GM21367 (cell line): ENCODE measurements at regions not wholly inside any gene's neighbourhood (a gene's known extent, or its start where the extent isn't known, plus 50 kb on each side); places are given as distances from the start of the nearest gene placed in this dataset.

ENCODE experiments used
- ATAC-seq: cut with Tn5 transposase; IDR thresholded peaks from one replicate; pipeline ENCODE4 v1.9.1; 2021; ENCODE audit not compliant: unreplicated experiment

DNA sequence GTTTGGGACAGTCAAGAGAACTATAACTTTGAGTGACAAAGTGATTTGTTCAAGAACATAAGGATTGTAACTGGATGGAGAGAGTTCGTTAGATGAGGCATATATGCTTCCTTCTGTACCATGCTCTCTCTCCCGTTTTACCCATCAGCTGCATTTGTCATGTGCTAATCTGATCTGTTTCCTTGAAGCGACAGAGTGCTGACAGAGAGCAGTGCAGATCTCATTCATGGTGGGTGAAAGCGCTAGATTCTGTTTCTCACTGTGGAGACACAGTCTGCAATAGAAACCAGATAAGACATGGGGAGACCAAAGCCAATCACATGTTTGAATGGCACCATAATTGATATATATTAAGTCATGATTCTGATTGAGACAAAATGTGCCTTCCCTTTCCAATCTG lies 456.6 kb upstream of the CELF4 start:
- ATAC-seq, result no peak

GRCh38 chr18:38019292-38019691 lies 453.7 kb upstream of the CELF4 start:
- no peak for ATAC-seq

DNA sequence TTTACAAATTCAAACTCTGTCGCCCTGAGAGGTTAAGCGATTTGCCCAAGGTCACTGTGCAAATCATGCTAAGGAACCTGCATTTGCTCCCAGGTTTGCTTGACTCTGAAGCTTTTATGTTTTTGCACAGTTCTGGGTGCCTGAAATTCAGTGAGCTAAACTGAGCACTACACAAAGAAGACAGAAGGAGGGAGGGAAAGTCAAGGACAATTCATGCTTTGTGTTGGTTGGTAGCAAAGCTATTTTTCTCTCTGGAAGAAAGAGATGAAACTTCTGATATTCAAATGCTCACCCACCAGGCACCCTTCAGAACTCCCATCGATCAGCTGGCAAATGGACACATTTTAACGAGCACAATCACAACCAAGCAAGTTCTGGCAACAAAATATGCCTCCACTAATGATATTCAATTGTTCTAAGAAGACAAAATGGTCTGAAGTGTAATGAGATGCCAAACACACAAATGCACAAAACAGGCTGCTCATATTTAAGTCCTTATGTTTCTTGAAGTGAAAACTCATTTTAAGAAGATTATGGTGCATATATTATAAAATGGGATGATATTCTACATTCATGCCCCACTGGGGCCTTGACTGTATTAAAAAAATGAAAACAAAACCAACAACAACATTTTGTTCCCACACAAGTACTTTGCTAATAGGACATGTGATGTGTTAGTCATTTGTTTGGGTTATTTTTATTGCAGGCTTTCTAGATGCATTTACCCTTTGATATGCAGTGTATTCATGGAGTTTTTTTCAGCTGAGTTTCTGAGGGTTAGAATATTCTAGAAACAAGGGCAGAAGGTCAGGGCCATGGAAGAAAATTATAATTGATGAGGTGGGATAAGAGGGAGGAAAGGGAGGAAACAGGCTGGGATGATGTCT lies 445.6 kb upstream of the CELF4 start:
- no peak for ATAC-seq

- no peak for ATAC-seq
Measured at GRCh38 chr18:38010037-38010436, 444.4 kb upstream of the CELF4 start.

- ATAC-seq, result no peak
Measured at GRCh38 chr18:38009320-38009719, 443.7 kb upstream of the CELF4 start.

GRCh38 chr18:38007676-38008330 lies 442.2 kb upstream of the CELF4 start:
- no peak for ATAC-seq

- ATAC-seq, result no peak
Measured at GRCh38 chr18:38007026-38007425, 441.4 kb upstream of the CELF4 start.

DNA sequence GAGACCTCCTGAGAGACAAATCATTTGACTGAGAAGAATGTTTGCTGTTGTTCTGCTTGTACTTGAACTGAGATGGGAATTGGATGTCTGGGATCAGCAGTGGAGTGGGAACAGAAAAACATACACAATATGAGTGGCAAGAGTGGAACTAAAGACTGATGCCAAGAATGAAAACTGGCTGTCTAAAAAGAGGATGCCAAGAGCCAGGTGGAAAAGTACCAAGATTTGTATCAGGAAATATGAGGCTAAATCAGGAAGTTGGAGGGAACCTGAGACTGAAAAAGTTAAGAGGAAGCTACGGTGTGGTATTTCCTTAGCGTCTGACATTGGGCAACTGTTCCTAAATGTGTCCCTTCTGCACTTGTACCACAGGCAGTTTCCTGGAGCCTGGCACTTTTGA lies 440.9 kb upstream of the CELF4 start:
- ATAC-seq, result no peak

DNA sequence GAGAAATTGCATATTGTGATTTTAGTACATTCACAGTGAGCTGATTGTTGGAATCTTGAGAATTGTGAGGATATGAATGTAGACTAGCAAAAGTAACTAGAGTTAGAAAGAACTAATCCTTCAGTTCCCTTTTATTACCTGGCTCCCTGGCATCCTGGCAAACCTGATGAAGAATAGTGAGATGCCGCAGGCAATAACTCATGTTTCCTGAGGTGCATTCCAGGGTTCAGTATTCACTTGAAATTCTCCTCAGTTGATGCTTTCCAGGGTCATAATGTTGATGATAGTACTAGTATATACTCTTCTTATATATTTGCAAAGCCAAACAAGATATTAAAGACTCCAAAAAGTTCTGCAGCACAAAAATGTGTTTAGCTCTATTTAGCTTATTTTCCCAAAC lies 432.1 kb upstream of the CELF4 start:
- no peak for ATAC-seq

DNA sequence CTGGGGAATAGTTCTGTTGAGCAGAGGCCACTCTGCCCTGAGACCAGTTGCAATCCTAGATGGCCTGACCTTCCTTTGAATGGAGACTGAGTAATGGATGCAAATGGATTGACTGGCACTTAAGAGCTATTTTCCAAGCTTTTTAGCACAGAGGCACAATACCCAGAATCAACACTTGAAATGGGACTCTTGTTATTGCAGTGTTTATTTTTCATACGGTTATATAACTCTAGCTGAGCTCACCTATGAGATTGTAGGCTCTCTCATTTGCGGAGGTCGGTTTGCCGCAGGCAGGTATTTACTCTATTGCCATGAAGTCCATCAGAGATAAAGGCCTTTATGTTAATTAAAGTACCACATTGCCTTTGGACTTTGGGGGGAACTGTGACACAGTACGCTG lies 422.3 kb upstream of the CELF4 start:
- no peak for ATAC-seq

GRCh38 chr18:37986665-37987064 lies 421.1 kb upstream of the CELF4 start:
- no peak for ATAC-seq

DNA sequence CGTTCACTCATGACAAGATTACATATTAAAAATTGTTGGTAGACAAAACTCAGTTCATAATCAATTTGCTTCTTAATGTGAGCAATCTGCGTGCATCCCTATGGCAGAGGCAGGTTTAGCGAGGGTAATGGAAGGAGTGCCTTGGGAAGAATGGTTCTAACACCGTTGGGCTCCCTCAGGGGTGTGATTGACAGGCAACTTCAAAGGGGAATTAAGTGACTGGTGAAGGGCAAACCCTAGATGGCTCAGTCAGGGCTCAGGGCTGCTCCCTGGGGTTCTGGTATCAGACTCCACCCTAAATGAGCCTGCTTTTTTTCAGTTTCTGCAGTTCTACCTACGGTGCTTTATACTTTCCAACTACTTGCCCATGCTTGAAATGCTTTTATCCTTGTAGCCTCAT lies 419.5 kb upstream of the CELF4 start:
- ATAC-seq, result no peak

DNA sequence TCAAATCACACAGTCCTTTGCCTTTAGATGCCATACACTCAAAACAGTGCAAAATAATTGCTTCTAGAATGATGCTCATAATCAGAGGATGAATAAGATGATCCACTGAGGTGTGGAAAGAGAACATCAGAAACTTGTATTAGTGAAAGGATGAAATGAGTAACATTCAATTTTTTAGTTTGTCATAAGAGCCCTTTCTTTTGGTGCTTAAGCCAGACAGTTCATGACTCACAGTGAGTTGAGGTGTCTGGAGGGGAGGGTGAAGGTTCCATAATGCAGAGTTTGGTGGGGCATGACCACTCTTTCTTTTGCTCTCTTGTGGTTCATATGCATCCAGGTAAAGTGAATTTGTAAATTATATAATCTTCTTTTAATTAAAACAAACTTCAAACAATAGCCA lies 415.0 kb upstream of the CELF4 start:
- ATAC-seq, result no peak

DNA sequence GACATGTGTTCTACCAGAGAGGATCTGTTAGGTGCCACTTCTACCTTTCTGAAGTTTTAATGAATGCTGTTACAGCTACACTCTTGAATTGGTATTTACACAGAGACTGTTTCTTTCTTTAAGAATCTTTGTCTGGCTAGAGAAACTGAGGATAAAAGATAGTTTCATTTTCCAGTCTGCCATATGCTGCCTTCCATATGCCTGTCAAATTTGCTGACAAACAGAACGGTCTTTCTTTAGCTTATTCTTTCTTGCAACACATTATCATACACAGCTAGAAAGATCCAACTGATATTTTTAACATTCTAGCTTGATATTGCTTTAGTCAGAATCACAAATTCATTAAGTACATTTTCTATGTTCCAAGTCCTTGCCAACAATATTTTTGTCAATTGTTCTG lies 409.8 kb upstream of the CELF4 start:
- ATAC-seq, result no peak

DNA sequence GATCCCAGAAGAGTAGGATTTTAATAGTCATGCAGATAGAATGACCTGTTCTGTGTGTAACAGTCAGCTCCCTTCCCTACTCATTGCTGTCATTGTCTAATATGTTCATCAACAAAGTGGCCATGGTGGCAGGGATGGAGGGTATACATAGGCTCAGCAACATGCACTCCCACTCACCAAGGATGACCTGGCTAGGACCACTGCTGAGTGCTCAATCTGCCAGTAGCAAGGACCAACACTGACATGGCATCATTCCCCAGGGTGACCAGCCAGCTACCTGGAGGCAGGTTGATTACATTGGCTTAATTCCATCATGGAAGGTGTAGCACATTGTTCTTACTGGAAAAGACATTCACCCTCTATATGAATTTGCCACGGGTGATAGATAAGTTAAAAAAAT lies 401.7 kb upstream of the CELF4 start:
- no peak for ATAC-seq

- no peak for ATAC-seq
Measured at GRCh38 chr18:37965572-37965970, 400.0 kb upstream of the CELF4 start.

- no peak for ATAC-seq
Measured at GRCh38 chr18:37964885-37965571, 399.4 kb upstream of the CELF4 start.

DNA sequence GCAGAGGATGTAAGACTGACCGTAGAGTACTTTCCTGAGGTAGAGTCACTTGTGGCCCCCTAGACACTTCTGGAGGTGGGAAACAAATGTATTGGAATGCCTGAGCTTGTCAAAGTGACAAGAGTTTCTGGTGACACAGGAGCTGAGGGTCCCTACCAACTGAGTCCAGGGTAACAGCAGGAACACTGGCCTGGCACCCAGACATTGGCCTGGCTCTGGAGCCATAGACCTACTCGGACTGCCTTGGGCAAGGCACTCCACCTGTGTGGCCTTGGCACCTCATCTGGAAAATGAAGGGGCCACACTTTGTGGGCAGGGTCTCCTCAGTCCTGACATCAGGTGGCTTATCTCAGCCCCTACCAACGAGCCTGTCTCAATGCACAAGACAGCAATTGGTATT lies 398.2 kb upstream of the CELF4 start:
- ATAC-seq, result no peak

- no peak for ATAC-seq
Measured at GRCh38 chr18:37962316-37962966, 396.8 kb upstream of the CELF4 start.

DNA sequence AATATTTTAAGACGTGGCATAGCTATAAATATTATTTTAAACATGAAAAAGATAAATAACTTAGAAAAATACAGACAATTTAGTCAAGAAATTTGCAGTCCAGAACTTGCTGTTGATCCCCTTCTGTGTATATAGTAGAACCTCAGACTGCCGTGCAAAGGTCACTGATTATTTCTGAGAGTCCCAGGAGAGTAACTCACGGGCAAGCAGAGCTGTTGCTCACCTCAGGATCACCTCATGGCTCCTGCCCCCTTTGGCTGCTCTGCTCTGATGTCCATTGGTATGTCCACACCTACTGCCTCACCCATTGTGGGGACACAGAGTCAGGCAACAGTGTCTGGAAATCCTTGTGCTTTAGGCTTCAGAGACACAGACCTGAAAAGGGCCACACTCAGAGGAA lies 392.9 kb upstream of the CELF4 start:
- no peak for ATAC-seq

- no peak for ATAC-seq
Measured at GRCh38 chr18:37956902-37957301, 391.3 kb upstream of the CELF4 start.

GRCh38 chr18:37956020-37956419 lies 390.4 kb upstream of the CELF4 start:
- ATAC-seq, result no peak
